SW480 (cell line): ENCODE measurements at regions not wholly inside any gene's neighbourhood (a gene's known extent, or its start where the extent isn't known, plus 50 kb on each side); places are given as distances from the start of the nearest gene placed in this dataset.

Experiments used
- DNase-seq: peaks from one replicate; pipeline ENCODE4 v3.0.0-alpha.2; 2016; ENCODE audit warnings: low spot score

DNA sequence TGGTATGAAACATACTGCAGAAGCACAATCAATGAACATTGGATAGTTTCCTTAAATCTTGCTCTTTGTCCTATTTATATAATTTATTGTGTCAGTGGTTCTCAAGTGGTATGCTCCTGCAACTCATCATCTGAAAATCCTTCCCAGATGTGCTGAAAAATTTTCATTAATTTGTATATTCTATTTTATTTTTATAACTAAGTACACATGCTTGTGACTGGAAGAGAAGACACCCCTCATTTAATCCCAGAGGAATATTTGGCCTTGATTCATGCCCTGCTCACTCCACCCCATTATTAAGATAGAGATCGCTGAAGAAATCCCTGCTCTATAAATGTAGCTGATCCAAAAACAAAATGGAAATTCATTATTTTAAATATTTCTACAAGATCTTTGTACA lies 870.5 kb upstream of the CXADR start:
- no peak for DNase-seq

DNA sequence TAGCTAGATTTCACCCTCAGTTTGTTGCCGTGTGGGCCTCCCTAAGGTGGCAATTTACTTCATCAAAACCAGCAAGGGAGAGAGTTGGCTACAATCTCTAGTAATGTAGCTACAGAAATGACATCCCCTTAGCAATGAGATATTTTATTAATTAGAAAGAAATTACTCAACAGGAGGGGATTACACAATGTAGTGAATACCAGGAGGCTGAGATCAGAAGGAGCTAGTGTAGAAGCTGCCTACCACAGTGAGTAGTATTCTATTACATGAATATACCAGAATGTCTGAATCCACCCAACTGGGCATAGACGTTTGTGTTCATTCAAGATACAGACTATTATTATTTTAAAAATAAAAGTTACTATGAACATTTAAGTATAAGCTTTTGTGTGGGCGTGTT lies 868.2 kb upstream of the CXADR start:
- no peak for DNase-seq

DNA sequence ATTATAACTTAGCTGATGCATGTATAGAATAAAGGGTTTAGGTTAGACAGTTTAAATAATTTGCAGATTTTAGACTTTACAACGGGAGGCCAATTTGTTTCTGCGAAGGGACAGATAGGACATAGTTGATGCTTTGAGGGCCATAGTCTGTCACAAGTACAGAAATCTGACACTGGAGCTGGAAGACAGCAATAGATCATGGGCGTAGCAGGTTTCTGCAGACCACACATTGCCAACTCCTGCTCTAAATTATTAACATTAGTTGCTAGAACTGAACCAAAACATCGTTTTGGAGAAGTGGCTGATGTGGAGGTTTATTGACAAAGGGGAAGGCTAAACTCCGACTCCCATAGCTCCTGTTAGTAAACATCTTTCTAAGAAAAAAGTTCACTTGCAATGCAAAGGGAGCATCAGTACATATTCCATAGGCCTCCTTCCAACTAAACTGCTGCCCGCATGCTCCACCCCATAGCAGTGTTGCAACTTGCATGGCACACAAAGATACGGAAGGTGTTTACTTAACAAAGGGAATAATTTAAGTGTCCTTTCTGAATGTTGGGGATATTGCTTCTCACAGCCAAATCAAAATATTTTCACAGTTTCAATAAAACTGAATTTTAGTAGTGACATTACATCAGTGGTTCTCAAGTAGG lies 862.0 kb upstream of the CXADR start:
- DNase-seq = no peak

- no peak for DNase-seq
These were observed 860.9 kb upstream of the CXADR start for GRCh38 chr21:16651956-16652355.

- no peak for DNase-seq
These were observed 849.4 kb upstream of the CXADR start for GRCh38 chr21:16663436-16663835.

- DNase-seq = no peak
These were observed 845.4 kb upstream of the CXADR start for GRCh38 chr21:16667395-16667794.

- DNase-seq = no peak
These were observed 837.9 kb upstream of the CXADR start for GRCh38 chr21:16674949-16675348.

DNA sequence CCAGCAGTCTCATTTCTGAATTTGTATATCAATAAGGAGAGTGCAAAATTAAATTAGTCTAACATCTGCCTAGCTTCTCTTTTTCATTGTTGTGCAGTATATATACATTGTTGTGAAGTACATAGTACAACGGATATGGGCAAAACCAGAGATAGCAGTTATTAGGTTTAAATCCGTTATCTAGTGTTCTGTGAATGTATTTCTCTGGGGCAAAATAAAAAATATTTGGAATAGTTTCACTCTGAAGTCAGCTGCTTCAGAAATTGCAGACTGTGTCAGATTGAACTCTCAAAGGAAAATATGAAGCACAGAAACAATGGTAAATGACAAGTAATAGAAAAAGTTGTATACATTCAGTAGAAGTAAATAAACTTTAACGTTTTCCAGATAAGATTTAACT lies 836.5 kb upstream of the CXADR start:
- no peak for DNase-seq

- DNase-seq = no peak
These were observed 834.2 kb upstream of the CXADR start for GRCh38 chr21:16678429-16679160.

DNA sequence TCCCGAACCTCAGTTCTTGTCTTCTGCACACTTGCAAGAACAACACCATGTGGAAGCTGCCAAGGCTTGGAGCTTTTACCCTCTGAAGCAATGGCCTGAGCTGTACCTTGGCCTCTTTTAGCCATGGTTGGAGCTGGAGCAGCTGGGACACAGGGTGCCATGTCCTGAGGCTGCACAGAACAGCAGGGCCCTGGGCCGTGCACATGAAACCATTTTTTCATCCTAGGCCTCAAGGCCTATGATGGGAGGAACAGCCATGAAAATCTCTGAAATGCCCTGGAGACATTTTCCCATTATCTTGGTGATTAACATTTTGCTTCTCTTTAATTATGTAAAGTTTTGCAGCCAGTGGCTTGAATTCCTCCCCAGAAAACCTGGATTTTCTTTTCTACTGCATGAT lies 817.8 kb upstream of the CXADR start:
- no peak for DNase-seq

DNA sequence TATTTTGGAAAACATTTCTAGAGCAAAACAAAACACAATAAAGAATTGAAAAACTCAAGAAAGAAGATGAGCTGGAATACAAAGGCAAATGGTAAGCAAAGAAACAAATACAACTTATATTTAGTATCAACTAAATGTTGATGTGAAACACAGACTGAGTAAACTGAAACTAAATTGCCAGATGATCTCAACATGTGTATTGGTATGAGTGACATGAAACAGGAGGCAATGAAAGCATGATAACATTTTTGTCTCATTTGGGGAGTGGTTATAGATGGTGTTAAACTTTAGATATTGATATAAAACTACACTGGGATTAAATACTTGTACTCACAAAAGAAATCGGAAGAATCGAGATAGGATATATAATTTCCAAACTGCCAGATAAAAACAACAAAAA lies 805.6 kb upstream of the CXADR start:
- no peak for DNase-seq

GRCh38 chr21:16708101-16708835 lies 804.6 kb upstream of the CXADR start:
- no peak for DNase-seq

GRCh38 chr21:16709866-16710550 lies 802.8 kb upstream of the CXADR start:
- no peak for DNase-seq

DNA sequence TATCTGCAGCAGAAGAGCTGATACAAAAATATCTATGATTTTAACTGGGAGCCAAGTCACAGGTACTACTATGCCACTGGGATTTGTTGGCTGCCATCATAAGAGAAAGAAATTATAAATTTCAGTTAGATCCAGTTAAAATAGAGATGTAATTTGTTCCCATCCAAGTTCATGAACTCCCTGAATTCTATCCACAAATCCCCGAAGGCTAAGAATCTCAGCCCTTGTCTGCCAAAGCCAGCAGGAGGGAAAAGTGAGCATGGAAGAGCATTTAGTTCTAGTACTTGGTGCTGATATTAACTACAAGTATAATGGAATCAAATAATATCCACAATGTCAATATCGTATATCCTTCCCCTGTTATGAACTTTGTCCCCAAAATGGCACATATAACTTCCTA lies 801.1 kb upstream of the CXADR start:
- DNase-seq = no peak

GRCh38 chr21:16713331-16714117 lies 799.3 kb upstream of the CXADR start:
- no peak for DNase-seq

DNA sequence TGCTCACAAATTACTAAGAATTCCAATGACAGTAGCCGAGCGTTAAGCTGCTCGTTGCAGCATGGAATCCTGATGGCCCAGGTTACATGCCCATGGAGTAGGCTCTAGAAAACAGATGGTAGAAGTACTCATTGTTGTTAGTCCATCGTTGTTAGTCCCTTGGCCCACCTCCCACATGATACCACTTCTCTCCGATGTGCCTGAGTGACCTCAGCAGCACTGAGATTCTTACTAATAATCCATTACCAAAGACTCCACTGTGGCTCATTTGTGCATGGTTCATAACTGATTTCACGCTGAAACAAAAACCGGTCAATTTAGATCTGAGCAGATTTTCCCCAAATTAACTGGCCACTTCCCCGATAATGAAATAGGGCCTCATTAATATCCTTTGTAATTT lies 772.3 kb upstream of the CXADR start:
- no peak for DNase-seq

DNA sequence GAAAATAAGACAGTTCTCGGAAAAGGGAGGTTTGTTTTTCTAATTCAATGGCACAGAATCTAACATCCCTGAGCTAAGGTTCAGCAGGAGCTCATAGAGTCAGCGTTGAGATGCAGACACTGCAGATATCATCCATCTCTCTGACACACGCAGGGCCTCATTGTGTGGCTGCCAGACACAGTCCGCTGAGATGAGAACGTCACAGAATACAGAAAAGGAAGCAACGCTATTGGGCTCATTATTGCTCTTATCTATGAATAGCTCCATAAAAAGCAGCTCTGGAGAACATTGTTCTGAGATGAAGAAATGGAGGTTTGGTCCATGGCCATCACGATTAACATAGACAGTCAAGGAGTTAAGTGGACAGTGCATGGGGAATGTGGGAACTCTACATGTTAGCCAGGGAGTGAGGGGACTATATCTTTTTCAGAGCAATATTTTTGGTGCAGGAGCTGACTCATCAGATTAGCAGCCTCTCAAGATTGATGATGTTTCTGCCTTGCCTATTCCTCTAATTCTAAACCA lies 771.6 kb upstream of the CXADR start:
- no peak for DNase-seq

- no peak for DNase-seq
These were observed 770.7 kb upstream of the CXADR start for GRCh38 chr21:16742131-16742641.

- DNase-seq = no peak
These were observed 770.1 kb upstream of the CXADR start for GRCh38 chr21:16742741-16743140.

- DNase-seq = no peak
These were observed 769.5 kb upstream of the CXADR start for GRCh38 chr21:16743317-16743716.

DNA sequence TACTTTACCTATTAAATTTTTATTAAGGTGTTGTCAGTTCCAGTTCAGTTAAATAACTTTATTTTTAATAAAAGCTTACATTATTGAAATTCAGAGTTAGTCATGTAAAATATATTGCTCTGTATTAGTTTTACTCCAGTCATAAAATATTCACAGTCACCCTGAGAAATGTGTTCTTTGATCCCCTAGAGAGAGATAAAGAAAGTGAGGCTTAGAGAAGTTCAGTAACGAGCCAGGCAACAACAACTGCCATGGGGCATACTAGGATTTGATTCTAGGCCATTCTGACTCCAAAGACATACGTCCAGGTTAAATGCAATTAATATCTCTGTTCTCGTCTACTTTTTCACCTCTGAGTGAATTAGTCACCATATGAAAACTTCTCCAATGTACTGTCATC lies 761.9 kb upstream of the CXADR start:
- no peak for DNase-seq
